HCT116 (cell line): ENCODE measurements at regions not wholly inside any gene's neighbourhood (a gene's known extent, or its start where the extent isn't known, plus 50 kb on each side); places are given as distances from the start of the nearest gene placed in this dataset.

Source experiments
- ATAC-seq: fragments of 200-7000 bp; cut with Tn5 transposase; 2 replicates; pipeline ENCODE4 v1.9.1; 2020; ENCODE audit warnings: mild to moderate bottlenecking, moderate library complexity
- BruUV-seq: library from RNA; stranded (reverse); fragments of 400-500 nt; replicated peaks from 2 replicates; lab custom pipeline; 2021; lab: Mats Ljungman, UMichigan
- CTCF ChIA-PET: fragments of 300-600 bp; sonication (Branson Sonifier 250); formaldehyde crosslinking; loops from one replicate; lab custom pipeline; 2021; ENCODE audit warnings: antibody characterized with exemption; lab: Charles Lee
- POLR2A ChIA-PET: fragments of 300-600, 350-600 bp; sonication (Branson Sonifier 250); formaldehyde crosslinking; loops from one replicate; lab custom pipeline; 2021; ENCODE audit warnings: antibody characterized with exemption; lab: Charles Lee
- RAD21 ChIA-PET, 2 experiments: fragments of 300-600 bp; sonication (Branson Sonifier 250); formaldehyde crosslinking; loops; one replicate each; lab custom pipeline; 2023; ENCODE audit warnings: low total read pairs in 2 of 2; ENCODE audit not compliant: uncharacterized antibody in 2 of 2, unreplicated experiment in 2 of 2, low non-redundant PET in 1 of 2; lab: Charles Lee
- DNase-seq: peaks from one replicate; pipeline ENCODE4 v3.0.0-alpha.2; 2010; ENCODE audit warnings: low read depth, low spot score
- H2AFZ ChIP-seq: fragments of 200-600 bp; shearing (Covaris generic), sonication (generic); 2 replicates; pipeline ENCODE4 v1.6.1; 2017; ENCODE audit warnings: low read depth, mixed run types, mixed read lengths, antibody characterized with exemption, low read length; ENCODE audit not compliant: poor library complexity, severe bottlenecking
- H3K27ac ChIP-seq: 2 replicates; pipeline ENCODE4 v1.5.1; 2012; ENCODE audit warnings: low read depth, low read length
- H3K27me3 ChIP-seq: fragments of 200-600 bp; sonication (generic); 2 replicates; pipeline ENCODE4 v1.6.1; 2016; ENCODE audit warnings: mixed run types, low read length, mixed read lengths; ENCODE audit not compliant: insufficient read depth
- H3K36me3 ChIP-seq, 2 experiments: fragments of 200-500 bp in 1 of 2; fragments of 200-600 bp in 1 of 2; sonication (Bioruptor generic) in 1 of 2; sonication (generic) in 1 of 2; 2 replicates each; pipeline versions ENCODE4 v1.5.1 to v1.6.1; 2014 to 2016; ENCODE audit warnings: low read length in 2 of 2, inconsistent platforms in 1 of 2, mixed read lengths in 1 of 2, mixed run types in 1 of 2; ENCODE audit not compliant: insufficient read depth in 2 of 2, control insufficient read depth in 1 of 2
- H3K4me1 ChIP-seq, 2 experiments: fragments of 200-600 bp in 1 of 2; sonication (generic) in 1 of 2; 2 replicates each; pipeline versions ENCODE4 v1.5.1 to v1.6.1; 2012 to 2017; ENCODE audit warnings: low read length in 2 of 2, inconsistent platforms in 1 of 2, mild to moderate bottlenecking in 1 of 2, mixed read lengths in 1 of 2, mixed run types in 1 of 2, moderate library complexity in 1 of 2; ENCODE audit not compliant: insufficient read depth in 2 of 2, control insufficient read depth in 1 of 2
- H3K4me2 ChIP-seq: fragments of 200-600 bp; sonication (generic); 2 replicates; pipeline ENCODE4 v1.6.1; 2017; ENCODE audit warnings: mixed run types, low read length, mixed read lengths
- H3K4me3 ChIP-seq, 2 experiments: fragments of 200-600 bp in 1 of 2; sonication (generic) in 1 of 2; replicated peaks in 1 of 2; 2 replicates each; pipeline ENCODE4 v1.5.1; 2011 to 2016; ENCODE audit warnings: low read length in 2 of 2, control low read depth in 1 of 2, low read depth in 1 of 2, mild to moderate bottlenecking in 1 of 2, mixed read lengths in 1 of 2, mixed run types in 1 of 2
- H3K79me2 ChIP-seq: fragments of 200-600 bp; sonication (generic); 2 replicates; pipeline ENCODE4 v1.6.1; 2017; ENCODE audit warnings: mild to moderate bottlenecking, mixed run types, low read length, moderate library complexity, mixed read lengths; ENCODE audit not compliant: insufficient read depth
- H3K9ac ChIP-seq: fragments of 200-600 bp; sonication (generic); 2 replicates; pipeline ENCODE4 v1.6.1; 2016; ENCODE audit warnings: low read length, mixed read lengths
- H3K9me2 ChIP-seq: fragments of 200-600 bp; sonication (generic), shearing (Covaris generic); 2 replicates; pipeline ENCODE4 v1.6.1; 2017; ENCODE audit warnings: mixed run types, mild to moderate bottlenecking, moderate library complexity; ENCODE audit not compliant: insufficient read depth
- H3K9me3 ChIP-seq, 2 experiments: fragments of 200-500 bp in 1 of 2; fragments of 200-600 bp in 1 of 2; sonication (Bioruptor generic) in 1 of 2; sonication (generic) in 1 of 2; 2 replicates each; pipeline ENCODE4 v1.6.1; 2014 to 2017; ENCODE audit warnings: low read length in 2 of 2, mixed read lengths in 2 of 2, inconsistent platforms in 1 of 2, low read depth in 1 of 2, mild to moderate bottlenecking in 1 of 2, mixed run types in 1 of 2, moderate library complexity in 1 of 2; ENCODE audit not compliant: control insufficient read depth in 1 of 2, insufficient read depth in 1 of 2
- H4K20me1 ChIP-seq: fragments of 200-600 bp; sonication (generic), shearing (Covaris generic); 2 replicates; pipeline ENCODE4 v1.6.1; 2017; ENCODE audit warnings: mixed run types, mild to moderate bottlenecking, moderate library complexity; ENCODE audit not compliant: insufficient read depth
- ATF3 ChIP-seq: IDR thresholded peaks from 2 replicates; pipeline ENCODE4 v1.6.1; 2012
- CBX3 ChIP-seq: IDR thresholded peaks from 2 replicates; pipeline ENCODE4 v1.6.1; 2012; ENCODE audit warnings: low read depth
- CEBPB ChIP-seq: IDR thresholded peaks from 2 replicates; pipeline ENCODE4 v1.6.1; 2012; ENCODE audit warnings: low read depth
- CTCF ChIP-seq, 3 experiments: fragments of 200-600 bp in 1 of 3; sonication (generic) in 1 of 3; IDR thresholded peaks in 2 of 3; conservative IDR thresholded peaks in 1 of 3; 2 replicates each; pipeline ENCODE4 v1.5.1; 2012 to 2017; ENCODE audit warnings: low read depth in 2 of 3, low read length in 2 of 3, antibody characterized with exemption in 1 of 3, borderline replicate concordance in 1 of 3, control low read depth in 1 of 3, mild to moderate bottlenecking in 1 of 3, mixed read lengths in 1 of 3, mixed run types in 1 of 3, moderate library complexity in 1 of 3; ENCODE audit not compliant: insufficient read depth in 1 of 3
- EGR1 ChIP-seq: IDR thresholded peaks from 2 replicates; pipeline ENCODE4 v1.6.1; 2012; ENCODE audit warnings: low read depth
- EZH2phosphoT487 ChIP-seq: fragments of 200-600 bp; IDR thresholded peaks from 2 replicates; pipeline ENCODE4 v1.6.1; 2018; ENCODE audit warnings: antibody characterized with exemption, borderline replicate concordance
- FOSL1 ChIP-seq: IDR thresholded peaks from 2 replicates; pipeline ENCODE4 v1.6.1; 2012; ENCODE audit warnings: low read depth
- JUND ChIP-seq: IDR thresholded peaks from 2 replicates; pipeline ENCODE4 v1.6.1; 2012
- MAX ChIP-seq: IDR thresholded peaks from 2 replicates; pipeline ENCODE4 v1.6.1; 2012
- POLR2A ChIP-seq: IDR thresholded peaks from 2 replicates; pipeline ENCODE4 v1.7.0; 2011; ENCODE audit warnings: borderline replicate concordance; ENCODE audit not compliant: insufficient read depth, insufficient read length; ENCODE audit errors: extremely low read depth
- POLR2AphosphoS5 ChIP-seq: IDR thresholded peaks from 2 replicates; pipeline ENCODE4 v1.6.1; 2011; ENCODE audit warnings: mild to moderate bottlenecking, low read depth, low read length, moderate library complexity
- RAD21 ChIP-seq: IDR thresholded peaks from 2 replicates; pipeline ENCODE4 v1.6.1; 2012; ENCODE audit warnings: low read depth, mild to moderate bottlenecking
- SIN3A ChIP-seq: IDR thresholded peaks from 2 replicates; pipeline ENCODE4 v1.6.1; 2012; ENCODE audit warnings: low read depth
- SP1 ChIP-seq: IDR thresholded peaks from 2 replicates; pipeline ENCODE4 v1.6.1; 2012; ENCODE audit warnings: low read depth
- SRF ChIP-seq: IDR thresholded peaks from 2 replicates; pipeline ENCODE4 v1.6.1; 2012; ENCODE audit warnings: low read depth
- TCF7L2 ChIP-seq: IDR thresholded peaks from 2 replicates; pipeline ENCODE4 v1.7.0; 2011; ENCODE audit warnings: borderline replicate concordance, inconsistent platforms; ENCODE audit not compliant: insufficient read depth, insufficient read length; ENCODE audit errors: extremely low read depth
- ZFX ChIP-seq: fragments of 450-650 bp; IDR thresholded peaks from 2 replicates; pipeline ENCODE4 v1.6.1; 2017
- ZNF274 ChIP-seq: fragments of 200-500 bp; sonication (Bioruptor generic); IDR thresholded peaks from 2 replicates; pipeline ENCODE4 v1.6.1; 2014; ENCODE audit warnings: mild to moderate bottlenecking, low read depth, low read length, inconsistent platforms
- intact Hi-C: fragments of 100-400 bp; cut with micrococcal nuclease; formaldehyde crosslinking; loops from 2 replicates; pipeline ENCODE4 v1.10.0; 2022
- TF ChIP-seq, protein P1 (sequence below): IDR thresholded peaks from 2 replicates; pipeline ENCODE4 v1.6.1; 2012; ENCODE audit warnings: low read depth

DNA sequence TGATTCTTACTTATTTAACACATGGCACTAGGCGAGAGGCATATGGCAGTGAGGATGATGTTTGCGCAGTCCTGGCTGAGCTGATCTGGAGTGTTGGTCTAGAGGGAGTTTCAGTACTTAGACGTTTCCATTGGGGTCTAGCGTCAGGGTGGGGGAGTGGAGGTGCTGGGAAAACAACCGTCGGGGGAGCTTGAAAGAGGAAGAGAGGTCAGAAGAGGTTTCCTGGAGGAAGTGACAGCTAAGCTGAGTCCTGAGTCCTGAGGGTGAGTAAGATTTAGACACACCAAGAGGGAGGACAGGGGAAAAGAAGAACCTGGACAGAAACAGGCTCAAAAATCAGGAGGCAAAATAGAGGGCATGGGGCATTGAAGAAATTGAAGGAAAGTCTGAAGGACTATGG, 81.4 kb downstream of the ALOX5AP start:
- H4K20me1 ChIP-seq = no peaks in the 10 kb centered on the region
- no peak overlapping the region for H3K9ac ChIP-seq
- peaks cover 0 to 9% of the 10 kb centered on the region in 2 experiments; a peak in 1 of 4 replicates for H3K4me1 ChIP-seq
- no peak overlapping the region for H2AFZ ChIP-seq
- no peaks in the 10 kb centered on the region for H3K79me2 ChIP-seq
- H3K27ac ChIP-seq = no peak overlapping the region
- ChIA-PET POLR2A (no interaction called here), CTCF (no interaction called here), RAD21 (no interaction called here)
- H3K4me3 ChIP-seq = no peak overlapping the region
- no peaks in the 10 kb centered on the region for H3K9me2 ChIP-seq
- no peaks in the 10 kb centered on the region for H3K27me3 ChIP-seq
- no peak overlapping the region for H3K4me2 ChIP-seq
- H3K36me3 ChIP-seq = no peaks in the 10 kb centered on the region
- no peaks in the 10 kb centered on the region for H3K9me3 ChIP-seq
- TF ChIP-seq CTCF (IDR thresholded peaks at IDR 0.05 in 2 of 3, conservative IDR thresholded peaks at IDR 0.05 in 1 of 3; ENCODE audit: borderline replicate concordance in 1 of 3, insufficient read depth in 1 of 3, low read depth in 2 of 3, low read length in 2 of 3) (no peak), ZNF274 (no peak), FOSL1 (no peak), CBX3 (no peak), TCF7L2 (no peak), SP1 (no peak), POLR2A (no peak), JUND (no peak), RAD21 (no peak), CEBPB (no peak), POLR2AphosphoS5 (no peak), ZFX (no peak), EZH2phosphoT487 (no peak), EGR1 (no peak), SIN3A (no peak), ATF3 (no peak), MAX (no peak), SRF (no peak)
- TF ChIP-seq, protein P1, sequence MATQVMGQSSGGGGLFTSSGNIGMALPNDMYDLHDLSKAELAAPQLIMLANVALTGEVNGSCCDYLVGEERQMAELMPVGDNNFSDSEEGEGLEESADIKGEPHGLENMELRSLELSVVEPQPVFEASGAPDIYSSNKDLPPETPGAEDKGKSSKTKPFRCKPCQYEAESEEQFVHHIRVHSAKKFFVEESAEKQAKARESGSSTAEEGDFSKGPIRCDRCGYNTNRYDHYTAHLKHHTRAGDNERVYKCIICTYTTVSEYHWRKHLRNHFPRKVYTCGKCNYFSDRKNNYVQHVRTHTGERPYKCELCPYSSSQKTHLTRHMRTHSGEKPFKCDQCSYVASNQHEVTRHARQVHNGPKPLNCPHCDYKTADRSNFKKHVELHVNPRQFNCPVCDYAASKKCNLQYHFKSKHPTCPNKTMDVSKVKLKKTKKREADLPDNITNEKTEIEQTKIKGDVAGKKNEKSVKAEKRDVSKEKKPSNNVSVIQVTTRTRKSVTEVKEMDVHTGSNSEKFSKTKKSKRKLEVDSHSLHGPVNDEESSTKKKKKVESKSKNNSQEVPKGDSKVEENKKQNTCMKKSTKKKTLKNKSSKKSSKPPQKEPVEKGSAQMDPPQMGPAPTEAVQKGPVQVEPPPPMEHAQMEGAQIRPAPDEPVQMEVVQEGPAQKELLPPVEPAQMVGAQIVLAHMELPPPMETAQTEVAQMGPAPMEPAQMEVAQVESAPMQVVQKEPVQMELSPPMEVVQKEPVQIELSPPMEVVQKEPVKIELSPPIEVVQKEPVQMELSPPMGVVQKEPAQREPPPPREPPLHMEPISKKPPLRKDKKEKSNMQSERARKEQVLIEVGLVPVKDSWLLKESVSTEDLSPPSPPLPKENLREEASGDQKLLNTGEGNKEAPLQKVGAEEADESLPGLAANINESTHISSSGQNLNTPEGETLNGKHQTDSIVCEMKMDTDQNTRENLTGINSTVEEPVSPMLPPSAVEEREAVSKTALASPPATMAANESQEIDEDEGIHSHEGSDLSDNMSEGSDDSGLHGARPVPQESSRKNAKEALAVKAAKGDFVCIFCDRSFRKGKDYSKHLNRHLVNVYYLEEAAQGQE = no peak
- DNase-seq (no peak), ATAC-seq (no peak)
- intact Hi-C loops = no loop called here
- BruUV-seq = no TSS peak
